Adipocyte (in vitro differentiated cells): ENCODE measurements at regions not wholly inside any gene's neighbourhood (a gene's known extent, or its start where the extent isn't known, plus 50 kb on each side); places are given as distances from the start of the nearest gene placed in this dataset.

Experiments used
- DNase-seq: peaks from one replicate; pipeline ENCODE4 v3.0.0-alpha.2; 2015; ENCODE audit warnings: low read depth
- H3K27me3 ChIP-seq: replicated peaks from 2 replicates; pipeline ENCODE4 v1.7.0; 2013; ENCODE audit warnings: mild to moderate bottlenecking, low read length, moderate library complexity; ENCODE audit not compliant: control insufficient read depth, insufficient read depth
- H3K36me3 ChIP-seq: 2 replicates; pipeline ENCODE4 v1.7.0; 2013; ENCODE audit warnings: low read length, mild to moderate bottlenecking, moderate library complexity; ENCODE audit not compliant: control insufficient read depth, insufficient read depth, severe bottlenecking
- H3K4me1 ChIP-seq: 2 replicates; pipeline ENCODE4 v1.7.0; 2013; ENCODE audit warnings: mild to moderate bottlenecking, low read length, moderate library complexity; ENCODE audit not compliant: control insufficient read depth, insufficient read depth
- H3K4me3 ChIP-seq: 2 replicates; pipeline ENCODE4 v1.7.0; 2013; ENCODE audit warnings: mild to moderate bottlenecking, low read length, moderate library complexity
- H3K9ac ChIP-seq: 2 replicates; pipeline ENCODE4 v1.7.0; 2013; ENCODE audit warnings: mild to moderate bottlenecking, low read length, moderate library complexity
- H3K9me3 ChIP-seq: 2 replicates; pipeline ENCODE4 v1.7.0; 2013; ENCODE audit warnings: mild to moderate bottlenecking, low read length, moderate library complexity; ENCODE audit not compliant: control insufficient read depth

GRCh38 chr5:159536166-159536565, 205.9 kb upstream of the IL12B start:
- Histone ChIP-seq H3K27me3 (no peaks in the 10 kb centered on the region), H3K9me3 (no peaks in the 10 kb centered on the region), H3K4me3 (no peak overlapping the region), H3K4me1 (no peaks in the 10 kb centered on the region), H3K36me3 (no peaks in the 10 kb centered on the region), H3K9ac (no peak overlapping the region)
- no peak for DNase-seq

- Histone ChIP-seq H3K27me3 (no peaks in the 10 kb centered on the region), H3K36me3 (no peaks in the 10 kb centered on the region), H3K9ac (no peak overlapping the region), H3K4me1 (no peaks in the 10 kb centered on the region), H3K9me3 (no peaks in the 10 kb centered on the region), H3K4me3 (no peak overlapping the region)
- DNase-seq: no peak
These were observed 206.4 kb upstream of the IL12B start for GRCh38 chr5:159536646-159537045.

- H3K9ac ChIP-seq: no peak overlapping the region
- no peaks in the 10 kb centered on the region for H3K36me3 ChIP-seq
- DNase-seq: no peak
- H3K27me3 ChIP-seq: no peaks in the 10 kb centered on the region
- no peak overlapping the region for H3K4me3 ChIP-seq
- H3K9me3 ChIP-seq: no peaks in the 10 kb centered on the region
- H3K4me1 ChIP-seq: peaks cover 9% of the 10 kb centered on the region
These were observed 209.4 kb upstream of the IL12B start for GRCh38 chr5:159539678-159540077.

GRCh38 chr5:159543326-159543725, 213.0 kb upstream of the IL12B start:
- Histone ChIP-seq H3K36me3 (no peaks in the 10 kb centered on the region), H3K4me3 (no peak overlapping the region)

GRCh38 chr5:159545156-159545555, 214.9 kb upstream of the IL12B start:
- Histone ChIP-seq H3K4me3 (no peak overlapping the region), H3K4me1 (peaks cover 11% of the 10 kb centered on the region), H3K9me3 (peaks cover 12% of the 10 kb centered on the region)

More at GRCh38 chr5:159543326-159543725, 213.0 kb upstream of the IL12B start:
- no peak for DNase-seq
- no peaks in the 10 kb centered on the region for H3K27me3 ChIP-seq
- H3K4me1 ChIP-seq: peaks cover 11% of the 10 kb centered on the region
- no peak overlapping the region for H3K9ac ChIP-seq
- peaks cover 12% of the 10 kb centered on the region for H3K9me3 ChIP-seq

GRCh38 chr5:159547466-159548195, 217.3 kb upstream of the IL12B start:
- peaks cover 20% of the 10 kb centered on the region for H3K9me3 ChIP-seq
- no peak for DNase-seq
- no peaks in the 10 kb centered on the region for H3K27me3 ChIP-seq
- no peaks in the 10 kb centered on the region for H3K36me3 ChIP-seq
- H3K4me3 ChIP-seq: no peak overlapping the region
- peaks cover 14% of the 10 kb centered on the region for H3K4me1 ChIP-seq
- H3K9ac ChIP-seq: no peak overlapping the region

More at GRCh38 chr5:159545156-159545555, 214.9 kb upstream of the IL12B start:
- DNase-seq: no peak
- no peak overlapping the region for H3K9ac ChIP-seq
- H3K36me3 ChIP-seq: no peaks in the 10 kb centered on the region
- H3K27me3 ChIP-seq: no peaks in the 10 kb centered on the region

GRCh38 chr5:159548517-159548916, 218.2 kb upstream of the IL12B start:
- no peak overlapping the region for H3K4me3 ChIP-seq

GRCh38 chr5:159549046-159549445, 218.8 kb upstream of the IL12B start:
- Histone ChIP-seq H3K9ac (no peak overlapping the region), H3K4me1 (peaks cover 12% of the 10 kb centered on the region), H3K4me3 (no peak overlapping the region), H3K27me3 (peaks cover 4% of the 10 kb centered on the region), H3K9me3 (peaks cover 20% of the 10 kb centered on the region), H3K36me3 (no peaks in the 10 kb centered on the region)
- DNase-seq: peak; percentile 31

More at GRCh38 chr5:159548517-159548916, 218.2 kb upstream of the IL12B start:
- no peaks in the 10 kb centered on the region for H3K36me3 ChIP-seq
- H3K4me1 ChIP-seq: peaks cover 17% of the 10 kb centered on the region
- H3K9ac ChIP-seq: no peak overlapping the region
- no peaks in the 10 kb centered on the region for H3K27me3 ChIP-seq
- peaks cover 20% of the 10 kb centered on the region for H3K9me3 ChIP-seq
- peak; percentile 43 for DNase-seq

- H3K9me3 ChIP-seq: peaks cover 20% of the 10 kb centered on the region
- DNase-seq: no peak
- H3K4me3 ChIP-seq: no peak overlapping the region
- H3K27me3 ChIP-seq: peaks cover 7% of the 10 kb centered on the region
- H3K9ac ChIP-seq: no peak overlapping the region
- peaks cover 6% of the 10 kb centered on the region for H3K4me1 ChIP-seq
- no peaks in the 10 kb centered on the region for H3K36me3 ChIP-seq
These were observed 220.7 kb upstream of the IL12B start for GRCh38 chr5:159550951-159551350.

GRCh38 chr5:159552751-159553150, 222.5 kb upstream of the IL12B start:
- Histone ChIP-seq H3K9ac (no peak overlapping the region), H3K4me1 (peaks cover 6% of the 10 kb centered on the region), H3K4me3 (no peak overlapping the region), H3K9me3 (peaks cover 9% of the 10 kb centered on the region), H3K27me3 (peaks cover 7% of the 10 kb centered on the region), H3K36me3 (no peaks in the 10 kb centered on the region)
- peak; percentile 63 for DNase-seq

GRCh38 chr5:159553792-159554191, 223.5 kb upstream of the IL12B start:
- peaks cover 9% of the 10 kb centered on the region for H3K27me3 ChIP-seq
- H3K9ac ChIP-seq: no peak overlapping the region
- DNase-seq: no peak
- peaks cover 8% of the 10 kb centered on the region for H3K9me3 ChIP-seq
- H3K4me3 ChIP-seq: no peak overlapping the region
- H3K36me3 ChIP-seq: no peaks in the 10 kb centered on the region
- H3K4me1 ChIP-seq: peaks cover 6% of the 10 kb centered on the region

GRCh38 chr5:159555084-159555483, 224.8 kb upstream of the IL12B start:
- no peak overlapping the region for H3K4me3 ChIP-seq
- H3K36me3 ChIP-seq: no peaks in the 10 kb centered on the region
- peaks cover 6% of the 10 kb centered on the region for H3K4me1 ChIP-seq
- no peak for DNase-seq
- H3K27me3 ChIP-seq: peaks cover 19% of the 10 kb centered on the region
- H3K9ac ChIP-seq: no peak overlapping the region
- peaks cover 8% of the 10 kb centered on the region for H3K9me3 ChIP-seq
